ENCODE measurements at regions not wholly inside any gene's neighbourhood (a gene's known extent, or its start where the extent isn't known, plus 50 kb on each side); places are given as distances from the start of the nearest gene placed in this dataset.

DNA sequence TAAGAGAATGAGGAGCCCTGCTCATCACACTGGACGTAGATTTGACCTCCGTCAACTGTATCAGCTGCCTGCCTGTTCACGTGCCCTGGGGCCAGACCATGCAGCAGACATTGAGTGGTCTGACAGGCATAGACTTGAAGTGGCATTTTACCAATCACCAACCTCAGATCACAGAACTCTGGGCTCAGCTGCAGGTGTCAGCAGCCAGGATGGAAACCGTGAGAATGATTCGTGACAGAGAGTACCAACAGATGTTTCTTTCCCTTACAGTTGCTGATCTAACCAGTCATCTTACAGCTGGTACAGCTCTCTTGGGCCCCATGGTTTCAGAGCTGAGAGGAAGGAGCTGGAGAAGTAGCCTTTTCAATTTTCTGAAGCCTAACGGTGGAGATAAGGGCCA lies 148.9 kb downstream of the EN1 start:
- no peak for DNase-seq (ENCODE audit: low read depth)

DNA sequence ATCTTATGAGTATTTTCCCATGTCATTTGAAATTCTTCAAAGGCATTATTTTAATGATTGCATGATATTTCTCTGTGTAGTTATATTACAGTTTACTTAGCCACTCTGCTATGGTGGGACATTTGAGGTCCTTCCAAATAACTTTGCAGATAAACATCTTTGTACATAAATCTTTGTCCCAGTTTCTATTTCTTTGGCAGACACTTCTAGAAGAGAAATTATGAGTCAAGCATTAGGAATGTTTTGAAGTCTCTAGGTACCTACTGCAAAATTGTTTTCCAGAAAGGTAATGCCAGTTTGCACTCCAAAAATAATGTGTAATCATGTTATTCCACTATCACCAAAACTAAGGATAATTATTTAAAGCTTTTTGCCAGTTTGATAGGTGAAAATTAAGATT lies 149.7 kb downstream of the EN1 start:
- no peak for DNase-seq (ENCODE audit: low read depth)

DNA sequence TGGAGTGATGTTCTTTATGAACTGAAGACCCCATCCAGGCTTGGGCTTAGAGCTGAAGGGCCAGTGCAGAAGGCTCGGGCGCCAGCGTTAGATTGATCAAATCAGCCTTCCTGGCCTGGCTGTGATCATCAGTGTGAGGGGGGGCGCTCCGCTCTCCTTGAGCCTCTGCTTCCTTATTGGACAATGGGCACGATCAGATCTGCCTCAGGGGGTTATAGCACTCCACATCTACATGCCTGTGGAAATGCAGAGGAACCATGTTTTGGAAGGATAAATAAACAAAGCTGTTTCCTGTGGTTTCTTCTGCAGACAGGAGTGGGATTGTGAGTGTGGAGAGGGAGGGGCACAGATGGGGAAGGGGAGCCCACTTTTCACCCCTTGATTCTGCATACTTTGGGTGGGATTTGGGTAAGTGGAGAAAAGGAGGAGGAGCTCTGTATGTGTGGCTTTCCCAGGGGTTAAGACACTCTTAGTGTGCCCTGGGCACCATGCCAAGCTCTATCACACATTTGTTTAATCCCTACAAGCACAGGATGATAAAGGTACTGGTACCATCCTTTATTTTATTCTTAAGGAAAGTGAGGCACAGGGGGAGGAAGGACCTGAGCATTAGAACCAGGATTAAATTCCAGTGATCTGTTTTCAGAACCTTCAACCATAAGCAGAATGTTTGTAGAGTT lies 150.5 kb downstream of the EN1 start:
- no peak for DNase-seq (ENCODE audit: low read depth)

DNA sequence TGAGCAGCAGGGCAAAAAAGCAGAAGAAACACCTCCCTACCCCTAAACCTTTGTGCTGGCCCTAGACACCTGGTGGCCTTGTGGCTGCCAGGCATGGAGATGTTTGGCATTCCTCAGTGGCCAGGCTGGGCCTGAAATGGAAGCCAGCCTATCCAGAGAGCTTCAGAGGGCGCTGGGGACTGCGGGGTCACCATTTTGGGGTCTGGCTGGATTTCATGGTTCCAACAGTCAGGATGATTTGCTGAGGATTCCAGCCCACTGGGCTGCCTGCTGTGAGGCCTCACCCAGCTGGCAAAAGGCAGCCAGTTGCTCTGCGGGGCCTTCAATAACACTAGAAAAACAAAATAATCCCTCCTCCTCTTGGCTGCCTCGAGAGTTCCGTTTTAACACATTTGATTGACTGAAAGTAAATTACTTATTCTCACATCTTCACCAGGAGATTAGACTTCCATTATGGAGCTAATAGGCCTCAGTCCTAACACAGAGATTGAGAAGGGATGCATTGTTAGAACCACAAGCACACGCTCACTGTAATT lies 154.1 kb downstream of the EN1 start:
- no peak for DNase-seq (ENCODE audit: low read depth)

DNA sequence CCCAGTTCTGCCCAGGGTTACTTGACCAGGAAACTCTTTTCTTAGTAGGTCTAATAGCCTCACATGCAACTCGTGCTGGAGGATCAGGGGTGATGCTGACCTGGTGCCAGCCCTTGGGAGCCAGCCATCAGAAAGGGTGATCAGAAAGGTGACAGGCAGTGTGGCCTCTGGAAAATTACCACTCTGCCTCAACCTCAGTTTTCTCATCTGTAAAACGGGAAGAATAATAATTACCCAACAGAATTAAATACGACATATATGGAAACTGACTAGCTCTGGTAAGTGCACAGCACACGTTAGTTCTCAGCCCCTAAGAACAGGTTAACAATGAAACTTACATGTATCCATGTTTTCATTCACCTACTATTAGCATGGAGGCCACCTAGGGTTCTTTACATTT lies 157.6 kb downstream of the EN1 start:
- no peak for DNase-seq (ENCODE audit: low read depth)

DNA sequence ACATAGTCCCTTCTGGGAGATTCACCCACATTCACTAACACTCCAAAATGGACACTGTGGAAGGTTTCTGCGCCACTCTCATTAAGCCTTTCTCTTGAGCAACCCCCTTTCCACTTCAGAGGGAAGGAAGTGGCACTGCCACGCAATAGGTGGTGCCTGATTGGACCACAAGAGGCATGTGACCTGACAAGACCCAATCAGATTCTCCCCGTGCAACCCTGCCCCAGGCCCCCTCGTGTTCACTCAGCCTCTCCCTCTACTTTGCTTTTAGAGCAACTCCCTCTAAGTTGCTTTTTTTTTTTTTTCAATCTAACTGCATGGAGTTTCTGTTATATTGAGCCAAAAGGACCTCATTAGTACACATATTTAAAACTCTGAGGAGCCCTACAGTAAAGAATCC lies 158.0 kb downstream of the EN1 start:
- DNase-seq (ENCODE audit: low read depth) = no peak

DNA sequence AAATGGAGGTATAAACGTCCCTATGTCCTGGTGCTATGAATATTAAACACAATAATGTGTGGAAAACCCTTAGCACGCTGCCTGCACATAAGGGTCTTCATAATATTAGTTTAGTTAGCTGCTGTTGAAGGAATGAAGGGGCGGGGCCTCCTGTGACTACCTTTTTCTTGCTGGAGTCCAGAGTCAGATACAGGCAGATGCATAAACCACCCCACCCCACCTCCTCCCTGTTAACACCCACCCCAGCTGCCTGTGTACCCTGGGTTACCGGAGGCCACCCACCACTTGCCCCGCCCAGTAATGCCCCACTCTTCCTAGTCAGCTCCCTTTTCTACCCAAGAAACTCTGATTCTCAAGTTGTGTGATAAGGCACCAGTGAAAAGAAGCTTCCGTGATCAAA lies 158.4 kb downstream of the EN1 start:
- no peak for DNase-seq (ENCODE audit: low read depth)

DNA sequence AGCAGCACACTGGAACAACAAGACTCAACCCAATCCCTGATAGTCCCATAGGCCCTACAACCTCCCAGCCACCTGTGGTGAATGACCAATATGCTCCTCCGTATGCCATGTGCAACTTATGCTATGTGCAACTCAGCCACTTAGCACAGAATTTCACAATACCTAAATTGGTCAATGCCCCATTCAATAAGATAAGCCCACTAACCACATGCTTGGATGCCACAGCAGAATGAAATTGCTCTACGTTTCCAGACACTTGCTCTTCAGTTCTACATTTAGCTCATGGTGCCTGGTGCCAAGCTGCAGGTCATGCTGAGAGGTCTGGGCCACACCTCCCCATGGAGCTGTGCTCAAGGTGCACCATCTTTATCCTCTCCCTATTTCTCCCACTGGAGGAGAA lies 159.8 kb downstream of the EN1 start:
- no peak for DNase-seq (ENCODE audit: low read depth)

DNA sequence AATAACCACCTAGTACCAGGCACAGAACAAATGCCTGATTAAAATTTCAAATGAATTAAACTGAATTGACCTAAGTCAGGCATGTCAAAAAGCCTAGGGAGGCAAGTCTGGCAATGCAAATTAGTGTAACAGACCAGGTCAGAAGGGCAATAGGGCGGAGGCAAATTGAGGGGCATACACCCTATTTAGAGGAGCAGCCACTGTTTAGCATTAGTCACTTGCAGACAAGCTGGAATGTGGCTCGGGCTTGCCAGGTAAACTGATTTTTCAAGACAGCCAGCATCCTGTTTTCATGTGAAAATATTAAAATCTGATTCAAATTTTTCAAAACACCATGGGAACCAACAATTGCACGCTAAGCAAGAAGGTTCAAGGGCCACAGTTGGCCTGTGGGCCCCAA lies 160.3 kb downstream of the EN1 start:
- no peak for DNase-seq (ENCODE audit: low read depth)

DNA sequence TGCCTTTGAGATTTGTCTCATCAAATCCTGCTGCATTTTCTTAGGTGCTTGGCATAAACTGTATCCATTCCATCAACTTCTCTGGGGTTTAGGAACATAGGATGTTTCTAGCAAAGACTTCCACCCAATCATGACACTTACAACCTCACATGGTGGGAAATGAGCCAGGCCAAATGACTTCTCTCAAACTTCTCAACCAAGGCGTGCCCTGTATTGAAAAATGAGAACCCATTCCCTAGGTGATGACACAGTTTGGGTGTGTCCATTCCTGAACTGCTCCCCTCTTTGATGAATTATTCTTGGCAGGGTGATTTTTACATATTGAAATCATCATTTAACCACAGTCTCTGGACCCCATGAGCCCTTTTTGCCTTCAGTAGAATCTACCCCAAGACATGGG lies 161.1 kb downstream of the EN1 start:
- DNase-seq (ENCODE audit: low read depth) = no peak

DNA sequence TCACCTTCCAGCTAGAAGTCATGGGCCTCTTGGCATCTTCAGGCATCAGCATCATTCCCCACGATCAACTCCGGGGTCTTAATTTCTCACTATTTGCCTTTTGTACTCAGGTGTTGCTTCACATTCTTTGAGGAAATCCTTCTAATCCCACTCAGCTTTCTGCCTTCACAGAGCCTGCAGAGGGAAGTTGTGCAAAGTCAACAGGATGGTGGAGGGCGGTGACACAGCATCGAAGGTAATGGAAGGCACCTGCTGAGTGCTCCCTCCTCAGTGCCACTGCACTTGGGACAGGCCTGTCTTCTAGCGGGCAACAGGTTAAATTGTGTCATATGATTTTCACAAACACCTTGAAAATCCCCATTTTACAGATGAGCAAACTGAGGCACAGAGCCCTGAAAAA lies 164.0 kb downstream of the EN1 start:
- DNase-seq (ENCODE audit: low read depth) = no peak

DNA sequence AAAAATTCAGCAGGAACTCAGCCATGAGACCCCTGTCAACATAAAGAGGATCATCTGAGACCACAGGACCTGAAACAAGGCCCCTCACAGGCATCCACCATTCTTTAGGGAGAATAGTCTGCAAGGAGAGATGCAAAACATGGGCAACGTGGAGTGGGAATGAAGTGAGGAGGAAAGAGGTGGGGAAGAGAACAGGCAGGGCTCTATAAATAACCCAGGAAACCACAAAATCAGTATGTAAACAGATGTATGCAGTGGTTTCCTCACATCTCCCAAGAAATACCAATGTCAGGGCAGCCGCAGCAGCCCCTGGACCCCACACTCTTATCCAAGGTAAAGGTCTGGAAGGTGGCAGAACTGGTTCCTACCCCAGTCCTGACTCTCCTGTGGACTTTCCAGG lies 168.5 kb downstream of the EN1 start:
- DNase-seq (ENCODE audit: low read depth) = no peak

DNA sequence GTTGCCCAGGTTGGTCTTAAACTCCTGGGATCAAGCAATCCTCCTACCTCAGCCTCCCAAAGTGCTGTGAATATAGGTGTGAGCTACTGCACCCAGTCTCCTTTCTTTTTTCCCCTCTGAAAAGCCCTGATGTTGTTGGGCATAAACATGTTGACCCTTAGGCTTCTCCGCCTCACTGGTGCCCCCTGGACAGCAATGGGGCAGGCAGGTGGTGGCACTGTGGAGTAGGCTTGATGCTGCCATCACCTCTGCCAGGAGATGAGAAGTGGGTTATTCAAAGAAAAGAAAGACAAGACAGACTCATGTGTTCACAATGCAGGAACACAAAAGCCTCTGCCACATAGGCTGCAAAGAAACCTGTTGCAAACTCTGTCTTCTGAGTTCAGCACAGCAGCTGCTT lies 169.9 kb downstream of the EN1 start:
- no peak for DNase-seq (ENCODE audit: low read depth)

DNA sequence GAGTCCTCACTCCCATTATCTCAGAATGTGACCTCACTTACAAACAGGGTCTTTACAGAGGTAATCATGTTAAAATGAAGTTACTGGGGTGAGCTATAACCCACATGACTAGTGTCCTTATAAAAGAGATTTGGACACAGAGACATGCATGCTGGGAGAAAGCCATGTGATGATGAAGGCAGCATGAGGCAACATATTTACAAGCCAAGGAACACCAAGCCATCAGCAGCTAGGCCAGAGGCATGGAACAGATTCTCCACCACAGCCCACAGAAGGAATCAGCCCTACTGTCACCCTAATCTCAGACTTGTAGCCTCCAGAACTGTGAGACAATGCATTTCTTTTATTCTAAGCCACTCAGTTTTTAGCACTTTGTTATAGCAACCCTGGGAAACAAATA lies 171.9 kb downstream of the EN1 start:
- no peak for DNase-seq (ENCODE audit: low read depth)

DNA sequence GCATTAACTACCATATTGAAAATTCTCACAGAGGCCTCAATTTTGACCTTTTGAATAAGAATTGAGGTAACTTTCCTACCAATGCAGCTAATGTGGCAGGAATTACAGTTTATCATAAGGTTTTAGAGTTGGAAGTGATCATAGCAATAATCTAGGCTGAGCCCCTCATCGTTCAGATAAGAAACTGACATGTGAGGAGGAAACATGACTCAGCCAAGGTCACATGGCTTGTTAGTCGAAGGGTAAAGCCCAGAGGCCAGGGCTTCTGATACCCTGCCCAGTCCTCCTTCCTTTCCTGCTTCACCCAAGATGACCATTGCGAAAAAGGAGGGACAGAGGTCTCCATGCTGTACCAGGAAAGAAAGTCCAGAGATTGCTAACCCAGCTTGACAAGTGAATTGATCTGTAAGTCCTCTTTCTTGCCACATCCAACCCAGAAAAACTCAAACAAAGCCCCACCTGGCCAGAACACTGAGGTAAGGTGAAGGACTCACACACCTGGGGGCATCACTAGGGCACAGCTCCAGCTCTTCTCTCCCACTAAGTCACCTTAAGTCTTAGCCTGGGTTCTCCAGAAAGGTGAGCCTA lies 174.8 kb downstream of the EN1 start:
- no peak for DNase-seq (ENCODE audit: low read depth)

DNA sequence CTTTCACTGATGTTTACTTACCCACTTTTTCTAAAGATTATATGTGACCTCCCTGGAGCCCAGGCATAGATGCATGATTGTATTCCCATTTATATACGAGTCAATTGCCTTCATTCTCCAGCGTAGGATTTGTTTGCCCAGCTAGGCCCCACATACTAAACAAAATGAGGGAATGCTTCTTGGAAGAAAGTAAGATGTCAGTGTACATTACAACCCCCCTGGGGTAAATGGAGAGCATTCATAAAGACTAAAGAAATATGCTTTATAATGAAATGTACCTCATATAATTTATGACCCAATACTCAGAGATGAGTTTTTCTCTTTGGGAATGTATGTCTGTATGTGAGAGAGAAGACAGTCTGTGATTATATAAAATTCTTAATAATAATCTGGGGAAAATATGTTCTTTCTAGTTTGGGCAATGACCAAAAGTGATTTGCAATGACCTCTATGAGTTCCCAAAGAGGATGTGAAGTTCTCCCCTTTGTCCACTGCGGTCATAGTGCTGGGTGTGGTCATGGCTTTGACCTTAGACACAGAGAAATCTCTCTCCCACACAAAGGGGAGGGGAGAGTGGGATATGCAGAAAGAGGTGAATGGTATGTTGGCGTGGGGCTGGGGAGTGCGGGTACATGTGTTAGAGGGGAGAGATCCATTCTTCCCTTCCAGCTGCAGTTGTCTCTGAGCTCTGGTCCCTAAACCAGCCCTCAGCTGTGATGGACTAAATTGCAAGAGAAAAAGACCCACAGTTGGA lies 175.6 kb downstream of the EN1 start:
- DNase-seq (ENCODE audit: low read depth) = no peak

DNA sequence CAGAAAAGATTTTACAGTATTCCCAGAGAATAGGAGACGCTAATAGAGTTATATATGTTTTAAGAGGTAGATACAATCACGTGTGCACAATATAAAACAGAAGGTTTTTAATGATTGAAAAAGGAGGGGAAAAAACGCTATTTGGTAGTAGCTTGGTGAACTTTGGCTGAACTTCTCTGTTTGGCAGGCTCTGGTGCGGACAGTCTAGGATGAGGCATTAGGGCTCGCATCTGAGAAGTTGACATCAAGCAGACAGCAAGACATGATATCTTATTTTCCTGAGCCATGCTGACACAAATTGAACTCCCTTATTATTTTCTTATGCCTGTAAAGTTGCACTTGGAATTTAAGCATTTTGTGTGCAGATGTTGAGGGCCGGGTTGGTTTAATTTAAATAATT lies 176.6 kb downstream of the EN1 start:
- DNase-seq (ENCODE audit: low read depth) = no peak

DNA sequence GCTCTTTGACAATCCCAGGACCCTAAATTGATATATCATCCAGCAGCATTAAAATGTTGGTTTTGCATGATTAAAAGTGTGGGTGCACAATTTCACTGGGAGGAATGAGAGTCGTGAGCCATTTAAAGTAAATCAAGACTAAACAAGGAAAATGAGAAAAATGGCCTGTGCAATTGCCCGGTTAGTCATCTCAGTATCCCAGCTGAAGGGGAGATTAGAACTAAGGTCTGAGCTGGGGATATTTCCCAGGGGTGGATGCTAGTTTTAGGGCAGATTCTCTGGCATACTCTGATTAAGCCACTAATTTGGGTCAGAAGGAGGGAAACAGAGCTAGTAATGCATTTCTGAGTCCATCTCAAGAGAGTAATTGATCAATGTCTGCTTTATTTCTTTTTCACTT lies 177.2 kb downstream of the EN1 start:
- DNase-seq (ENCODE audit: low read depth) = no peak

DNA sequence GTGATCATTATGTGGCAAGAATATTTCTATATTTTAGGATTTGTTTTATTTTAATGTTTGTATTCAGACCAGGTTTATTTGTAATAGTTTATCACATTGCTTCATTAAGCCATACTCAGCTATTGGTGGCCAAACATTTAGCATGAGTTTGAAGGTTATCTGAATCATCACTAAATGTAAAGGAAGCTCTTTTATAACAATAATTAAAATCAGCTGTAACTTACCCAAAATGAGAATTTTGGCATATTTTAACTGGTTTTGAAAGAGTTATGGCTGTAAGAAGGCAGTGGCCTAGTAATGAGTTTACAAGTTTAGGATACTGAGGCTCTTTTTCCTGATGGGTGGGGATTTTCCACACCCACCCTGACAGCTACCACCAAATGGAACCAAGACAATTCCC lies 177.8 kb downstream of the EN1 start:
- no peak for DNase-seq (ENCODE audit: low read depth)

DNA sequence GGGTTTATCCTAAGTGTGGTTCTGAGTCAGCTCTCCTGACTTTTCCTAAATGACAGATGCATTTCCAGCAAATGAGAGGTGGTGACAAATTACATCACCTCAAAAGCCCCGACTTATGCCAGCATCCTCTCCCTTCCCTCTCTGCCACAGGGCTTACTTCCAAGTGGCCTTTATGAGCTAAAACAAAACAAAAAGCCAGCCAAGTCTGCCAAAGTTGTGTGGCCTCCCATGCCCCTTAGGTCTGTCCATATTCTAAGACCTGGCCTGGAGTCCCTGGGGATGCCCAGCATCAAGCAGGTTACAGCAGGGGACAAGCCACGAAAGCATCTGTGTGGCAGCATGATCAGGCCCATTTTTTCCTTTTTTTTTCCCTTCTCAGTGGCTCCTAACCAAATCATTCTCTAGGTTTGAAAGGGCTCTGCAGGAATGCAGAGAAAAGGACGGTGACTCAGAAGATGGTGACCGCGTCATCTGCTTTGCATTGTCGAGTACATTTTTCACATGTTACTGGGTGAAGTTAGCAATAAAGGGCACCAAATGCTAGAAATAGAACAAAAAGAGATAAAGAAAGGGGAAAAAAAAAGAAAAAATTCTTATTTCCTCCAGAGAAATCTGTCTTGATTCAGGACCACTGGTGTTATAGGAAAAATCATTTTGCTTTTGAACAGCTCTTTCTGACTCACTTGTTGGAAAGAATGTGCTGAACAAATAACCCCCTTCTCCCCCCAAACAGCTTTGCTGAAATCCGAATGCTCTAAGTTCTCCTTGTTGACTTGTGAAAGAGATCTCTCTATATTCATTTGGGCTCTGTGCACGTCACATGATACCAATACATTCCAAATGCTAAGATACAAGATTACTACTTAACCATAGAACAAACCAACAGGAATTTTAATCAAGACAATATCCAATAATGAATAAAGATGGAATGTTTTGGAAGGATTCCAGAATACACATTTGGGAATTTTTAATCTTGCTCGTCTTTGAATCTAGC lies 178.7 kb downstream of the EN1 start:
- no peak for DNase-seq (ENCODE audit: low read depth)

DNA sequence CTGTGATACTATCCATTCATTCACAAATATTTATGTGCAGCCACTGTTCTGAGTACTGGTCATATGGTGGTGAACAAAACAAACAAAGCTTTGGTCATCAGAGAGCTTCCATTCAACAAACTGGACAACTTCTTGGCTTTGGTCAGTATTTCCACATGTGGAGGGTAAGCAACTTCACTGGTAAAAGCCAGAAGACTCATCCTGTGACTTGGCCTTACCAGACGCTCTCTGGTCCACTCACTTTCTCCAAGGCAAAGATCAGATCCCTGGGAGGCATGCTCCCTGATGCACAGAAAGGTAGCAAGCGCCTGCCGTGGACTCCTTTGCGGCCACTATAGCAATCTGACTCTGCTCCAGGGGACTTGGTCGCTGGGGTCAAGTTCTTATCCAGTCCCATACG lies 179.5 kb downstream of the EN1 start:
- no peak for DNase-seq (ENCODE audit: low read depth)

DNA sequence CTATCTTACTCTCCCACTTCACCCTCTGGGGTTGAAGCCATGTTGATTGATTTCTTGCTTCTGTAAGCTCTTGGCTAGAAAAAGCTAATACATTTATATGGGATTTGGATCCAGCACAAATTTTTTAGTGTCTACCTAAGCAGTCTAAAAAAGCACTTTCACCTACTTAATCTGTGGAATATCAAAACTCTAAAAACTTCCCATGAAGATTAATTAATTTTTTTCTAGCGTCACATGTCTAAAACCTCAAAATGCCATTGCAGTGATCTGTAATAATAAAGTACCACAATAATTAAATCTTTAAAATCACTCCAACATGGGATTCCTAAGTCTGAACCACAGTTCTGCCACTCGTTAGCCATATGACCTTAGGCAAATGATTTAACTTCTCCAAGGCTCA lies 180.1 kb downstream of the EN1 start:
- DNase-seq (ENCODE audit: low read depth) = no peak

All from stimulated activated CD8-positive, alpha-beta memory T cell treated with anti-CD3 and anti-CD28 coated beads, Interleukin-4, amount 100 ng/mL, for 24 hours (primary cell).